IPS-18a (cell line): ENCODE measurements at regions not wholly inside any gene's neighbourhood (a gene's known extent, or its start where the extent isn't known, plus 50 kb on each side); places are given as distances from the start of the nearest gene placed in this dataset.

ENCODE experiments used
- H3K27ac ChIP-seq: one replicate; pipeline ENCODE4 v1.5.1; 2013; ENCODE audit warnings: low read length
- H3K27me3 ChIP-seq: one replicate; pipeline ENCODE4 v1.6.1; 2013; ENCODE audit warnings: mild to moderate bottlenecking, low read length; ENCODE audit not compliant: control insufficient read depth, insufficient read depth
- H3K36me3 ChIP-seq: one replicate; pipeline ENCODE4 v1.6.1; 2013; ENCODE audit warnings: low read depth, low read length; ENCODE audit not compliant: control insufficient read depth
- H3K4me1 ChIP-seq: one replicate; pipeline ENCODE4 v1.6.1; 2013; ENCODE audit warnings: low read depth, low read length; ENCODE audit not compliant: control insufficient read depth
- H3K4me3 ChIP-seq: one replicate; pipeline ENCODE4 v1.5.1; 2013; ENCODE audit warnings: low read length
- H3K9ac ChIP-seq: one replicate; pipeline ENCODE4 v1.6.1; 2013; ENCODE audit warnings: mild to moderate bottlenecking, low read length, moderate library complexity
- H3K9me3 ChIP-seq: one replicate; pipeline ENCODE4 v1.6.1; 2013; ENCODE audit warnings: low read depth, low read length; ENCODE audit not compliant: control insufficient read depth

DNA sequence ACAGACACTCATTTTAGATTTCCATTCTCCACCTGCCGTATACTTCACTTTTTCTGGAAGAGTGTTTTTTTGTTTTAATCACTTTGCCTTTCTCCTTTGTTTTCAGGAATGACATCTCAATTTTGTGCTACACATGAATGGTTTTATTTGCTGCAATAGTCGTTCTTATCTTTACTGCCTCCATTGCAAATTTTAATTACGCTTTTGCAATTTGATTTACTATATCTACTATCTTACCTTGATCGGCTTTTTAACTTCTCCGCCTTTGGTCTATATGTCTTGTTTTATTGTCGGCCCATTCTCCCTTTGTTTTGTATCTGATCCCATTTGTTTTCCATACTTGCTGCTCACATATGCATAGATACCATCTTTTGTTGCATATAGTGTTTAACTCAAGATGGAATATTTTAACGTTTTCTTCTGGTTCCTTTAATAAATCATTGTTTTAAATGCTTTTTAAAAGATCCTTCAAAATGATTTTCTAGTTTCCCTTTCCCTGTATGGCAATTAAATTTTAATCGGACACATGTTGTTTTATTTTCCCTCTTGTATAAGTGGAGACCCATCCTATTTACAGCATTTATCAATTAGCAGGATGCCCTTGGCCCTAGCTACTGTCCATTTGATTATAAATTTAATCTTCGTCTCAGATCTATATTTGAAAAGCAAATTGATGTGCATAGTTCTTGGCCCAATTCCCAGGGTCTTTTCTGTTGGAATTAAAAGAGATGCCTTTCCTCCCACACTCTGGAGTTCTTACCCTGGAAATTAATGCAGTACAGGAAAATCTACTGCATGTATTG, 97.2 kb upstream of the CNTN4 start:
- no peaks in the 10 kb centered on the region for H3K27me3 ChIP-seq
- H3K36me3 ChIP-seq, result no peaks in the 10 kb centered on the region
- H3K4me3 ChIP-seq, result no peak overlapping the region
- no peak overlapping the region for H3K27ac ChIP-seq
- no peak overlapping the region for H3K9ac ChIP-seq
- no peaks in the 10 kb centered on the region for H3K9me3 ChIP-seq
- no peaks in the 10 kb centered on the region for H3K4me1 ChIP-seq

DNA sequence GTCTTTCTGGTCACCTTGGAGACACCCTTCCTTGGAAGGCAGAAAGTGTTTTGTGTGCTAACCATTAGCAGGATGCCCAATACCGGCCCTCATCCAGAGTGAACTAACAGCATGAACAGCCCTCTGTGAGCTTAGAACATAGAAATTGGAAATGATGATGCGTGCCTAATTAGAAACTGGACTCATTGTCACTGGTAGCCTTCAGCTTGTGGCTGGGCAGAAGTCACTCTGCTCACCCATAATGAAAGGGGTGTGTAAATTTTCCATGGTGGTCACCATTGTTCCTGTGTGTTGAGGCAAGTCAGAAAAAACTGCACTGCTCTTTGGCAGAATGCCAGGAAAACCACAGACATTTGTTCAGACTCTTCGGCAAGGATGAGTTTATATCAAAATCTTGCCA, 74.7 kb upstream of the CNTN4 start:
- Histone ChIP-seq H3K36me3 (no peaks in the 10 kb centered on the region), H3K27ac (no peak overlapping the region), H3K27me3 (no peaks in the 10 kb centered on the region), H3K9me3 (no peaks in the 10 kb centered on the region), H3K4me3 (no peak overlapping the region), H3K4me1 (no peaks in the 10 kb centered on the region), H3K9ac (no peak overlapping the region)

DNA sequence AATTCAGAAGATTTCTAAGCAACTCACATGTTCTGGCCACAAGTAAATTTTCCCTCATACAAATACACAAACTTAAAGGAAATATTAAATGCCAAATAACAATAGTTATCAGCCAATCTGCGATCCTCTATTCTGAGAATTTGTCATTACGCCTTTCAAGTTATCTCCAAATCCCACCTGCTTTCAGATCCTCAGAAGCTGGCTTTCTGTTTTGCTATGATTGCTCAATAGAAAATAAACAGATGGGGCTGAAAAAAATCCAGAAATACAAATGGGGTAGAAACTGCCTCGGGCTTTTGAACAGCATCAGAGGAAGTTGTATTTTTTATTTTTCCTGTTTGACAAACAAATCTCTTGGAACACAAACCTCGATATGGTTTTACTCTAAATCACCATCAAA, 74.0 kb upstream of the CNTN4 start:
- Histone ChIP-seq H3K27me3 (no peaks in the 10 kb centered on the region), H3K27ac (no peak overlapping the region), H3K9ac (no peak overlapping the region), H3K4me3 (no peak overlapping the region), H3K4me1 (no peaks in the 10 kb centered on the region), H3K9me3 (no peaks in the 10 kb centered on the region), H3K36me3 (no peaks in the 10 kb centered on the region)

DNA sequence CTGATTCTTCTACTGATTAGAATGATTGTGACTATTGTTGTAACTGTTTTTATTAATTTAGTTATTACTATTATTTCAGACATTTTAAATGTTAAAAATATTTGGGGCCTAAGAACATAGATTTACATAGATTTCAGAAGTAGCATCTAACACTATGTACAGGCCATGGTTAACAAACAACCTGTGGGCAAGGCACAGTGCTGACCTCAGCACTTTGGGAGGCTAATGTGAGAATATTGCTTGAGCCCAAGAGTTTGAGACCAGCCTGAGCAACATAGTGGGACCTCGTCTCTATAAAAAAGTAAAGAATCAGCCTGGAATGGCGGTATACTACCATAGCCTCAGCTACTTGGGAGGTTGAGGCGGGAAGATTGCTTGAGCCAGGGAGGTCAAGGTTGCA, 69.1 kb upstream of the CNTN4 start:
- Histone ChIP-seq H3K9me3 (no peaks in the 10 kb centered on the region), H3K27ac (no peak overlapping the region), H3K36me3 (no peaks in the 10 kb centered on the region), H3K27me3 (no peaks in the 10 kb centered on the region), H3K9ac (no peak overlapping the region), H3K4me3 (no peak overlapping the region), H3K4me1 (no peaks in the 10 kb centered on the region)

DNA sequence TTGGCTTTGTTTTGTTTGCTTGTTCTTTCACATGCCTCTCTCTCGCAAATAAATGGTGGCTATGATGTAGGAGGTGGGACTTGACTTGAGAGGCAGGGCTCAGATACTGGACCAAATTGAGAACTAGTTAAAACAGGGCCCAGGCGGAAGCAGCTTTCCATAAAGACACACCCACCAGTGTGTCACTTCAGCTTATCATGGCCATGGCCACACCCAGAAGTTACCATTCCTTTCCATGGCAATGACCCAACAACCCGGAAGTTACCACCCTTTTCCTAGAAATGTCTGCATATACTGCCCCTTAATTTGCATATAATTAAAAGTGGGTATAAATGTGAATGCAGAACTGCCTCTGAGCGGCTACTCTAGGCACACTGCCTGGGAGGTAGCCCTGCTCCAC, 62.6 kb upstream of the CNTN4 start:
- no peaks in the 10 kb centered on the region for H3K4me1 ChIP-seq
- no peaks in the 10 kb centered on the region for H3K27me3 ChIP-seq
- no peaks in the 10 kb centered on the region for H3K36me3 ChIP-seq
- H3K9me3 ChIP-seq, result no peaks in the 10 kb centered on the region
- no peak overlapping the region for H3K9ac ChIP-seq
- no peak overlapping the region for H3K4me3 ChIP-seq
- no peak overlapping the region for H3K27ac ChIP-seq

DNA sequence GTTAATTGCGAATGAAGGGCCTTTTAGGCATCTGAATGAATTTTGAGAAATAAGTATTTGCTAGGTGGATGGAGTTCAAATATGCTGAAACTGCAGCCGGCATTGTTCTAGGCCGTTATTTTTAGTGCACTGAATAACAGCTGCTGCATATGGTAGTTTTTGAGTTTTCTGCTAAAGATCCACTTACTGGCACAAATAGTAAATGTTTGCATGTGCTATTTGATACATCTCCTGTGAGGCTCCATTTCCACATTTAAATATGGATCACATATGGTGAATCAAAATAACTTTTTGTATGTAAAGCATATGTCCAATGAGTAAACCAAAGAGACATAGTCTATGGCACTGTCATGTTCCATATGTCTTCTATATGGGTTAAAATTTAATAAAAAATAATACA, 56.7 kb upstream of the CNTN4 start:
- Histone ChIP-seq H3K36me3 (no peaks in the 10 kb centered on the region), H3K27ac (no peak overlapping the region)

More for the DNA sequence above, 56.7 kb upstream of the CNTN4 start:
- Histone ChIP-seq H3K27me3 (no peaks in the 10 kb centered on the region), H3K9ac (no peak overlapping the region), H3K4me1 (no peaks in the 10 kb centered on the region), H3K4me3 (no peak overlapping the region), H3K9me3 (no peaks in the 10 kb centered on the region)
